SU-DHL-6 (cell line): ENCODE measurements at regions not wholly inside any gene's neighbourhood (a gene's known extent, or its start where the extent isn't known, plus 50 kb on each side); places are given as distances from the start of the nearest gene placed in this dataset.

ENCODE experiments used
- H2AFZ ChIP-seq: fragments of 200-600 bp; sonication (generic); 2 replicates; pipeline ENCODE4 v1.6.1; 2014; ENCODE audit warnings: low read depth, mild to moderate bottlenecking, moderate library complexity, mixed read lengths, antibody characterized with exemption, low read length; ENCODE audit not compliant: severe bottlenecking
- H3F3A ChIP-seq: fragments of 200-600 bp; shearing (Covaris generic); 2 replicates; pipeline ENCODE4 v1.6.0; 2016; ENCODE audit warnings: antibody characterized with exemption, mild to moderate bottlenecking; ENCODE audit not compliant: insufficient read depth
- H3K27ac ChIP-seq: fragments of 200-600 bp; sonication (generic); 2 replicates; pipeline ENCODE4 v1.5.1; 2016; ENCODE audit warnings: low read depth, mild to moderate bottlenecking, low read length, moderate library complexity, mixed read lengths
- H3K27me3 ChIP-seq: fragments of 200-600 bp; sonication (generic), shearing (Covaris generic); 2 replicates; pipeline ENCODE4 v1.6.0; 2014; ENCODE audit warnings: mild to moderate bottlenecking, low read length
- H3K36me3 ChIP-seq: fragments of 200-600 bp; sonication (generic); 2 replicates; pipeline ENCODE4 v1.6.1; 2014; ENCODE audit warnings: mild to moderate bottlenecking, low read length, mixed read lengths
- H3K4me2 ChIP-seq: fragments of 300-600, 200-600 bp; shearing (Covaris generic), sonication (generic); 2 replicates; pipeline ENCODE4 v1.6.0; 2014; ENCODE audit warnings: low read length, low read depth, mild to moderate bottlenecking; ENCODE audit not compliant: poor library complexity, severe bottlenecking
- H3K4me3 ChIP-seq: fragments of 200-600 bp; sonication (generic); 2 replicates; pipeline ENCODE4 v1.5.1; 2014; ENCODE audit warnings: antibody characterized with exemption, low read length, mild to moderate bottlenecking, mixed read lengths; ENCODE audit not compliant: insufficient read depth, poor library complexity, severe bottlenecking
- H3K79me2 ChIP-seq: fragments of 200-600 bp; sonication (generic); 2 replicates; pipeline ENCODE4 v1.6.1; 2014; ENCODE audit warnings: mild to moderate bottlenecking, low read length, moderate library complexity; ENCODE audit not compliant: insufficient read depth
- H3K9ac ChIP-seq: fragments of 200-600 bp; sonication (generic); 2 replicates; pipeline ENCODE4 v1.7.0; 2014; ENCODE audit warnings: mild to moderate bottlenecking, low read length
- H3K9me2 ChIP-seq: fragments of 200-600 bp; sonication (generic); replicated peaks from 2 replicates; pipeline ENCODE4 v1.6.1; 2014; ENCODE audit warnings: low read length; ENCODE audit not compliant: insufficient read depth
- H3K9me3 ChIP-seq: fragments of 200-600 bp; sonication (generic); 2 replicates; pipeline ENCODE4 v1.6.1; 2014; ENCODE audit warnings: low read length, mixed read lengths; ENCODE audit not compliant: insufficient read depth
- H4K20me1 ChIP-seq: fragments of 200-600 bp; sonication (generic); 2 replicates; pipeline ENCODE4 v1.6.1; 2014; ENCODE audit warnings: low read depth, mild to moderate bottlenecking, antibody characterized with exemption, low read length, moderate library complexity, mixed read lengths
- EZH2phosphoT487 ChIP-seq: fragments of 200-600 bp; sonication (generic), shearing (Covaris generic); conservative IDR thresholded peaks from 2 replicates; pipeline ENCODE4 v1.6.1; 2018; ENCODE audit warnings: mild to moderate bottlenecking, antibody characterized with exemption, low read length, moderate library complexity, mixed read lengths
- TF ChIP-seq, protein P1 (sequence below): fragments of 200-600 bp; sonication (generic); IDR thresholded peaks from one replicate; pipeline ENCODE4 v1.5.1; 2017; ENCODE audit warnings: antibody characterized with exemption, mild to moderate bottlenecking, low read length, moderate library complexity; ENCODE audit not compliant: insufficient read depth, poor library complexity, severe bottlenecking

- Histone ChIP-seq H3K27me3 (no peaks in the 10 kb centered on the region), H3K27ac (no peak overlapping the region), H3K79me2 (no peaks in the 10 kb centered on the region), H3K9ac (no peak overlapping the region), H3K9me2 (no peaks in the 10 kb centered on the region), H3K9me3 (no peaks in the 10 kb centered on the region), H3K4me3 (no peak overlapping the region), H2AFZ (no peak overlapping the region), H3F3A (no peaks in the 10 kb centered on the region), H3K36me3 (no peaks in the 10 kb centered on the region), H4K20me1 (no peaks in the 10 kb centered on the region), H3K4me2 (no peak overlapping the region)
- TF ChIP-seq EZH2phosphoT487, result no peak
- TF ChIP-seq, protein P1, sequence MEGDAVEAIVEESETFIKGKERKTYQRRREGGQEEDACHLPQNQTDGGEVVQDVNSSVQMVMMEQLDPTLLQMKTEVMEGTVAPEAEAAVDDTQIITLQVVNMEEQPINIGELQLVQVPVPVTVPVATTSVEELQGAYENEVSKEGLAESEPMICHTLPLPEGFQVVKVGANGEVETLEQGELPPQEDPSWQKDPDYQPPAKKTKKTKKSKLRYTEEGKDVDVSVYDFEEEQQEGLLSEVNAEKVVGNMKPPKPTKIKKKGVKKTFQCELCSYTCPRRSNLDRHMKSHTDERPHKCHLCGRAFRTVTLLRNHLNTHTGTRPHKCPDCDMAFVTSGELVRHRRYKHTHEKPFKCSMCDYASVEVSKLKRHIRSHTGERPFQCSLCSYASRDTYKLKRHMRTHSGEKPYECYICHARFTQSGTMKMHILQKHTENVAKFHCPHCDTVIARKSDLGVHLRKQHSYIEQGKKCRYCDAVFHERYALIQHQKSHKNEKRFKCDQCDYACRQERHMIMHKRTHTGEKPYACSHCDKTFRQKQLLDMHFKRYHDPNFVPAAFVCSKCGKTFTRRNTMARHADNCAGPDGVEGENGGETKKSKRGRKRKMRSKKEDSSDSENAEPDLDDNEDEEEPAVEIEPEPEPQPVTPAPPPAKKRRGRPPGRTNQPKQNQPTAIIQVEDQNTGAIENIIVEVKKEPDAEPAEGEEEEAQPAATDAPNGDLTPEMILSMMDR, result no peak
Measured at GRCh38 chr18:60502591-60502990, 130.0 kb upstream of the MC4R start.

- TF ChIP-seq, protein P1, result no peak
- no peak for TF ChIP-seq EZH2phosphoT487
- no peaks in the 10 kb centered on the region for H4K20me1 ChIP-seq
- H3K36me3 ChIP-seq, result no peaks in the 10 kb centered on the region
- no peak overlapping the region for H3K4me3 ChIP-seq
- H3K27ac ChIP-seq, result no peak overlapping the region
- H3K9me3 ChIP-seq, result no peaks in the 10 kb centered on the region
- no peak overlapping the region for H3K4me2 ChIP-seq
- no peaks in the 10 kb centered on the region for H3F3A ChIP-seq
- no peaks in the 10 kb centered on the region for H3K9me2 ChIP-seq
- H3K27me3 ChIP-seq, result no peaks in the 10 kb centered on the region
- H3K79me2 ChIP-seq, result no peaks in the 10 kb centered on the region
- H2AFZ ChIP-seq, result no peak overlapping the region
- H3K9ac ChIP-seq, result no peak overlapping the region
Measured at GRCh38 chr18:60503199-60503598, 130.6 kb upstream of the MC4R start.

DNA sequence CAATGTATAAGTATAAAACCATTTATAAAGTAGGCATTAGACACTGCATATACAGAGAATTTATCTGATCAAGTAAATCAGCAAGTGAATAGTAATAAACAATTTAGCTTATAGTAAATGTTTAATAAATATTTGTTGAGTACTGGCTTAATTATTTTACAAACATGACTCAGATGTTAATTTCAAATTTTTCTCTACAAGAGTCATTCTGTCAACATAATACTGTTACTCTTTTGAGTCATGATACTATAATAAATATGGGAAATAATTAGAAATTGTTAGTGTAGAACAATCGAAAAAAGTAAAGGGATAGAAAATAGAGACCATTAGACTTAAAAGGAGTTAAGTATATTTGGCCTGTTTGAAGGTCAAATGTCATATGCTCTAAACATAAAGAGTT lies 133.6 kb upstream of the MC4R start:
- Histone ChIP-seq H3K27me3 (no peaks in the 10 kb centered on the region), H3K79me2 (no peaks in the 10 kb centered on the region), H3K9ac (no peak overlapping the region), H3F3A (no peaks in the 10 kb centered on the region), H2AFZ (no peak overlapping the region), H3K36me3 (no peaks in the 10 kb centered on the region), H3K9me2 (no peaks in the 10 kb centered on the region), H3K9me3 (no peaks in the 10 kb centered on the region), H3K27ac (no peak overlapping the region), H3K4me2 (no peak overlapping the region), H3K4me3 (no peak overlapping the region), H4K20me1 (no peaks in the 10 kb centered on the region)
- TF ChIP-seq EZH2phosphoT487, result no peak

- Histone ChIP-seq H3K79me2 (no peaks in the 10 kb centered on the region), H3K27me3 (no peaks in the 10 kb centered on the region), H3K4me3 (no peak overlapping the region), H3K27ac (no peak overlapping the region), H2AFZ (no peak overlapping the region), H3K4me2 (no peak overlapping the region), H3K36me3 (no peaks in the 10 kb centered on the region), H3K9me2 (no peaks in the 10 kb centered on the region), H3K9ac (no peak overlapping the region), H3F3A (no peaks in the 10 kb centered on the region), H4K20me1 (no peaks in the 10 kb centered on the region), H3K9me3 (no peaks in the 10 kb centered on the region)
- no peak for TF ChIP-seq EZH2phosphoT487
- TF ChIP-seq, protein P1, result no peak
Measured at GRCh38 chr18:60506682-60507081, 134.1 kb upstream of the MC4R start.
